AG09319 (cell line): ENCODE measurements at regions not wholly inside any gene's neighbourhood (a gene's known extent, or its start where the extent isn't known, plus 50 kb on each side); places are given as distances from the start of the nearest gene placed in this dataset.

Experiments used
- DNase-seq: peaks from one replicate; pipeline ENCODE4 v3.0.0-alpha.2; 2010; ENCODE audit warnings: low read depth; ENCODE audit errors: extremely low read depth
- TF ChIP-seq, protein P1 (sequence below): IDR thresholded peaks from 2 replicates; pipeline ENCODE4 v1.5.1; 2011; ENCODE audit warnings: low read depth, mild to moderate bottlenecking, inconsistent platforms, low read length, moderate library complexity

DNA sequence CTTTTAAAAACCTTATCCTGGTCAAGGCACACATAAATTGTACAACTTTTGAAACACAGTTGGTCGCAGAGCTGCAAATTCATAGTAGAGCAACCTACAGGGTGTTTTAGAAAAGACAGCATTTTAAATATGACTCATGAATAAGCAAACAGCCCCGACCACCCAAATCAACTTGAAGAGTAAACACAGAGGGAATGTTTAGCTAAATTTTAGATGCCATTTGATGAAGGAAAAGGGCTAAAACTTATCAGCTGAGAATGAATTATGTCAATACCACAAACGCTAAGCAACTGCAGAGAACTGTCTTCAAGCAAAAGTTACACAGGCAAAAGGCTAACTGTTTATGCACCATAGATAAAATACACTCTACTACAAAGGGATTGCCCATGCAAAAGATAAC is 427.5 kb upstream of the PSMD7 start:
- no peak for DNase-seq

DNA sequence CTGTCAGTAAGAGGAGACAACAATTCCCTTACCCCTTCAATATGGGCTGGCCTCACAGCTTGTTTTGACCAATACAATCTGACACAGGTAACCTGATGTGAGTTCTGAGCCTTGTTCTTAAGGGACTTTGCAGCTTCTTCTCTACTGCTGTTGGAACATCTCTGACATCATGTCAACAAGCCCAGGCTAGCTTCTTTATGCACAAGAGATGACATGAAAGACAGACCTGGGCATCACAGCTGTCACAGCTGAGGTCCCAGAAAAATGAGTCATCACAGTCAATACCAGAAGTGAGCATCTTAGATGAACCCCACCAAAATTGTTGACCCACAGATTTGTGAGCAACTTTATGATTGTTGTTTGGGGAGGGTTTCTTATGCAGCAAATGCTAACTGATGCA is 431.7 kb upstream of the PSMD7 start:
- TF ChIP-seq, protein P1, sequence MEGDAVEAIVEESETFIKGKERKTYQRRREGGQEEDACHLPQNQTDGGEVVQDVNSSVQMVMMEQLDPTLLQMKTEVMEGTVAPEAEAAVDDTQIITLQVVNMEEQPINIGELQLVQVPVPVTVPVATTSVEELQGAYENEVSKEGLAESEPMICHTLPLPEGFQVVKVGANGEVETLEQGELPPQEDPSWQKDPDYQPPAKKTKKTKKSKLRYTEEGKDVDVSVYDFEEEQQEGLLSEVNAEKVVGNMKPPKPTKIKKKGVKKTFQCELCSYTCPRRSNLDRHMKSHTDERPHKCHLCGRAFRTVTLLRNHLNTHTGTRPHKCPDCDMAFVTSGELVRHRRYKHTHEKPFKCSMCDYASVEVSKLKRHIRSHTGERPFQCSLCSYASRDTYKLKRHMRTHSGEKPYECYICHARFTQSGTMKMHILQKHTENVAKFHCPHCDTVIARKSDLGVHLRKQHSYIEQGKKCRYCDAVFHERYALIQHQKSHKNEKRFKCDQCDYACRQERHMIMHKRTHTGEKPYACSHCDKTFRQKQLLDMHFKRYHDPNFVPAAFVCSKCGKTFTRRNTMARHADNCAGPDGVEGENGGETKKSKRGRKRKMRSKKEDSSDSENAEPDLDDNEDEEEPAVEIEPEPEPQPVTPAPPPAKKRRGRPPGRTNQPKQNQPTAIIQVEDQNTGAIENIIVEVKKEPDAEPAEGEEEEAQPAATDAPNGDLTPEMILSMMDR: no peak
- no peak for DNase-seq

More for the DNA sequence above, 427.5 kb upstream of the PSMD7 start:
- TF ChIP-seq, protein P1: no peak

DNA sequence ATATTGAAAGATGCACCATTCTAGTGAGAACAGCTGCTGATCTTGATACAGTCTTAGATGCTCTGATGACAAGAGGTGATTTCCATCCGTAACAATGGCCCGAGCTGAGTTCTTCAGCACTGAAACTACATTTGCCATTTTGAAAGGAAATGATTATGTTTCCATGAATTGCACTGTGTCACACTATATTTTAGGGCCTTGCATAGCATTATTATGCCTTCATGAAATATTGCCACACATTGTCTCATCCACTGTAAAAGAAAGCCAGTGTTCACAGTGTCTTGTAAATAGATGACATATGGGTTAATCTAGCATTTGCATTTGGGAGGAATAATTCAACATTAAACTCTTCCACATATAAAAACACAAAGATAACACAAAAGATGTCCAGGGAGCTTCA is 438.3 kb upstream of the PSMD7 start:
- TF ChIP-seq, protein P1: no peak

DNA sequence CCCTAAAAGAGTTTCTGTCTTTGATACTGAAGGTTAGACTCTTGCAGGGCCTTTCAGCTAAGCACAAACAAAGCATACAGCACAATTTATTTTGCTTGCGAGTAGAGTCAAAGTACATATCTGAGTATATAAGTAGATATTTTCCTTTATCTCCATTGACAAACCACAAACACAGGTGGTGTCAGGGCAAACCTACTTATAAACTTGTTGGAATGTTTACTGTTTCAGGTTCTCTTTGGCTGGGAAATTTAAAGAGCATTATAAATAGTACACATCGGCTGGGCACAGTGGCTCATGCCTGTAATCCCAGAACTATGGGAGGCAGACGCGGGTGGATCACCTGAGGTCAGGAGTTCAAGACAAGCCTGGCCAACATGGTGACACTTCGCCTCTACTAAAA is 442.6 kb upstream of the PSMD7 start:
- no peak for DNase-seq
- TF ChIP-seq, protein P1: no peak

More for the DNA sequence above, 438.3 kb upstream of the PSMD7 start:
- no peak for DNase-seq

DNA sequence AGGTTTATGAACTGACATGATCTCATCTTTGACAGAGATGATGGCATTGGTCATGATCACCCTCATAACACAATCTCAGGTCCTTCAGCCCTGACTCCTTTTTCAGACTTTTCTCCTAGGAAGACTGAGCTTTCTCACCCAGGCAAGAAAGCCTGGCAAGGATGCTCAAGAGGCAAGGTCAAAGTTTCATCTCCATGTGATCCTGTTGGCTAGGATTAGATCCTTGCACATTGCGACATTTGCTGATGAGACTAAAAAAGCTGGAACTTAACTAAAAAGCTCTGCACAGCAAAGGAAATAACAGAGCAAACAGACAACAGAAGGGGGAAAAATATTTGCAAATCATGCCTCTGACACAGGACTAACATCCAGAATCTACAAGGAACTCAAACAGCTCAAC is 444.1 kb upstream of the PSMD7 start:
- no peak for DNase-seq
- TF ChIP-seq, protein P1: no peak

DNA sequence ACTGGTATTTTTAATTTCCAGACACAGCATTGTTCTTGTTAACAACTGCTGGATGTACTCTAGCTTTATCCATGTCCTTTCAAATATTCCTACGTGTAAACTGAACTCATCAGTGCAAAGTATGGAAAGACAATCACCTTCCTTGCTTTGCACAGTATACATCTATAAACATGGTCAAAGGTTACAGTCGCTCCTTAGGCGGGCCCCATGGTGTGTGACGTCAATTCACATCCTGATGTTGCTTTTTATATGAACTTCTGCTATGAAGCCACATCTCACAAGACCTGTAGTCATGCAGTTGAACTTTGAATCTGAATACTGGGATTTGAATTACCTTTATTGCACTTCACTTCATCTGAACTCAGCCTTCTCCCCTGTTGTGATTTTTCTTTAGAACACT is 447.6 kb upstream of the PSMD7 start:
- TF ChIP-seq, protein P1: no peak
- no peak for DNase-seq

DNA sequence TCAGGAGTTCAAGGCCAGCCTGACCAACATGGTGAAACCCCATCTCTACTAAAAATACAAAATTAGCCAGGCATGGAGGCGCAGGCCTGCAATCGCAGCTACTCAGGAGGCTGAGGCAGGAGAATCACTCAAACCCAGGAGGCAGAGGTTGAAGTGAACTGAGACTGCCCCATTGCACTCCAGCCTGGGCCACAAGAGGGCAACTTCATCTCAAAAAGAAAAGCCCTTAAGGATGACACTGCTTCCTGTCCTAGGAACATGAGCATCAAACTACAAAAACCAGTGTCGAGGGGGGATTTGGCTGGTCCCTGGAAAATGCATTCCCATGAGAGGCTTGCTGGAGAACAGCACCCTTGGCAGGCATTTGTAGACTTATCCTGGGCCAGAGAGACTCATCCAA is 449.5 kb upstream of the PSMD7 start:
- DNase-seq: no peak
- TF ChIP-seq, protein P1: no peak
